IPS-15b (cell line): ENCODE measurements at regions not wholly inside any gene's neighbourhood (a gene's known extent, or its start where the extent isn't known, plus 50 kb on each side); places are given as distances from the start of the nearest gene placed in this dataset.

Source experiments
- H3K27me3 ChIP-seq: one replicate; pipeline ENCODE4 v1.6.1; 2013; ENCODE audit warnings: low read length; ENCODE audit not compliant: control insufficient read depth, insufficient read depth
- H3K36me3 ChIP-seq: one replicate; pipeline ENCODE4 v1.6.1; 2013; ENCODE audit warnings: low read length; ENCODE audit not compliant: control insufficient read depth, insufficient read depth
- H3K4me1 ChIP-seq: one replicate; pipeline ENCODE4 v1.6.1; 2013; ENCODE audit warnings: mild to moderate bottlenecking, low read length; ENCODE audit not compliant: control insufficient read depth, insufficient read depth
- H3K4me3 ChIP-seq: one replicate; pipeline ENCODE4 v1.5.1; 2013; ENCODE audit warnings: low read depth, low read length
- H3K9ac ChIP-seq: one replicate; pipeline ENCODE4 v1.6.1; 2013; ENCODE audit warnings: low read depth, mild to moderate bottlenecking, low read length
- H3K9me3 ChIP-seq: one replicate; pipeline ENCODE4 v1.6.1; 2013; ENCODE audit warnings: mild to moderate bottlenecking, low read length; ENCODE audit not compliant: control insufficient read depth, insufficient read depth

GRCh38 chr15:46786590-46787285, 930.6 kb upstream of the SEMA6D start:
- H3K27me3 ChIP-seq = no peaks in the 10 kb centered on the region
- no peaks in the 10 kb centered on the region for H3K4me1 ChIP-seq
- H3K9me3 ChIP-seq = no peaks in the 10 kb centered on the region
- no peak overlapping the region for H3K4me3 ChIP-seq
- no peaks in the 10 kb centered on the region for H3K36me3 ChIP-seq
- no peak overlapping the region for H3K9ac ChIP-seq

GRCh38 chr15:46795685-46796084, 921.6 kb upstream of the SEMA6D start:
- Histone ChIP-seq H3K9ac (no peak overlapping the region), H3K36me3 (no peaks in the 10 kb centered on the region), H3K9me3 (no peaks in the 10 kb centered on the region), H3K4me3 (no peak overlapping the region), H3K4me1 (no peaks in the 10 kb centered on the region), H3K27me3 (no peaks in the 10 kb centered on the region)

DNA sequence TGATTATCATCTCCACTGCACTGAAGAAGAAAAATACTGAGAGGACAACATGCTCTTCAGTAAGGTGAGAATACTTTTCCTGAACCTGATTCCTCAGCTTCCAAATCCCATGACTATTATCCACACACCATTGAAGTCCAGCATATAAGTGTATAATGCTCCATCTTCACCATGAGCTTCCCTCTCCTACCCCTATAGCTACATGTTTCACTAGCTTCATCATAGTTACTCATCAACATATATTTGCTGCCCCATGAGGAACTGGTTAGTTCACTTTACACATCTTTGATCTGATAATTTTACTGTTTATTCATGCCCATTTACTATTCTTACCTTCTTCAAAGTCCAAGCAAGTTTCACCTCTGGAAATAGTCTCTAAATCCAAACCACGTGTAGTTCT, 908.5 kb upstream of the SEMA6D start:
- Histone ChIP-seq H3K36me3 (no peaks in the 10 kb centered on the region), H3K4me1 (no peaks in the 10 kb centered on the region), H3K27me3 (no peaks in the 10 kb centered on the region), H3K9me3 (no peaks in the 10 kb centered on the region), H3K9ac (no peak overlapping the region), H3K4me3 (no peak overlapping the region)

- H3K9ac ChIP-seq = no peak overlapping the region
- no peak overlapping the region for H3K4me3 ChIP-seq
- H3K27me3 ChIP-seq = no peaks in the 10 kb centered on the region
- no peaks in the 10 kb centered on the region for H3K4me1 ChIP-seq
- no peaks in the 10 kb centered on the region for H3K9me3 ChIP-seq
- H3K36me3 ChIP-seq = no peaks in the 10 kb centered on the region
These were observed 902.1 kb upstream of the SEMA6D start for GRCh38 chr15:46815240-46815639.

GRCh38 chr15:46815765-46816164, 901.5 kb upstream of the SEMA6D start:
- Histone ChIP-seq H3K4me3 (no peak overlapping the region), H3K36me3 (no peaks in the 10 kb centered on the region), H3K9me3 (no peaks in the 10 kb centered on the region), H3K27me3 (no peaks in the 10 kb centered on the region), H3K4me1 (no peaks in the 10 kb centered on the region), H3K9ac (no peak overlapping the region)

DNA sequence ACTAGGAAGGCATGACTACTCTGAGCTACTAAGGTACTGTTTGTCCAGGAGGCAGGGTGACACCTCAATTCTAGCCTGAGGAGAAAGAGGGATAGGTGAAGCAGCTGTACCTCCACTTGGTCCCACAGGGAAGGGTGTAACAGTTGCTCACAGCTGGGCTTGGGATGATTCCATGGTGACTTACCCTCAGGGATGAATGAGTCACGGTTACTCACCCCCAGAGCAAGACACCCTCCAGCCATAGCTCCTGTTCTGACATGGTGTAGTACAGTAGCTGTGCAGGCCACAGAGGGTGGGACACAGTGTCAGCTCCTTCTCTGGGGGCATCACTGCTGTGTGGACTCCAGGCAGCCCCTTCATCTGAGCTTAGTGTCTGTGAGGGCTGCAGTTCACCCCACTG, 868.6 kb upstream of the SEMA6D start:
- H3K4me3 ChIP-seq = no peak overlapping the region
- no peaks in the 10 kb centered on the region for H3K36me3 ChIP-seq
- H3K9me3 ChIP-seq = peaks cover 6% of the 10 kb centered on the region
- H3K4me1 ChIP-seq = no peaks in the 10 kb centered on the region
- no peaks in the 10 kb centered on the region for H3K27me3 ChIP-seq
- no peak overlapping the region for H3K9ac ChIP-seq

DNA sequence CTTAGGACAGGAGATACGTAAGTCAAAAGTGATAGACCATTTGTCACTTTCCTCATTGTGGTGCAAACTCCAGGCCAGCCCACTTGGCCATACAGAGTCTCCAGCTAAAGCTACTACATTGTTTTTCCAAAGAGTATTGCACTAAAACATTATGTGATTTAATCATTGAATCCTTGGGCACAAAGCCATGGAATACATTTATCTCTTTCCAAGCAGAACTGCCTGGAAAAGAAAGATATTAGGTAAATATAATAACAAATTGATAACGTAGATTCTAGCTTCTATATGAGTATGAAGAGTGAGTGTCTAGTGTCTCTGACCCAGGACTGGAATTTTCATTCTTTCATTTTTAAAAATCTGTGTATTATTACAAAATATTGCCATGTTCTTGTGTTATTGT, 863.7 kb upstream of the SEMA6D start:
- Histone ChIP-seq H3K4me3 (no peak overlapping the region), H3K27me3 (no peaks in the 10 kb centered on the region), H3K4me1 (no peaks in the 10 kb centered on the region), H3K9me3 (no peaks in the 10 kb centered on the region), H3K36me3 (no peaks in the 10 kb centered on the region), H3K9ac (no peak overlapping the region)

DNA sequence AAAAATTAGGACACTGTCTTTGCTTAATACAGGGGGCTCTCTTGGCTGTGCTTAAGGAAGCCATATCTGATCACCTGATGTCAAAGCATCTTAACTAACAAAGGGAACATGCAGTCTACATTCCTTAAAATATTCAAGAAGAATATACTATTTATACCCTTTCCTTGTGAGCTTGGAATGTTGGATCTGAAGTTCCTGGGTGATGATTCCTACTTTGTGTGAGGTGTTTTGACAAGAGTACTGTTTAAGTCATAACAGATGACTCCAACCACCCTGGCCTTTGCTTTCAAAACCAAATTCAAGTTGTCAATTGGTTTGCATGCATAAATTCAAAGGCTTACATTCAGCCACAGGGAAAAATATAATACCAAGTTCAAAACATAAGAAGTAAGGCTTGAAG, 862.7 kb upstream of the SEMA6D start:
- Histone ChIP-seq H3K9me3 (no peaks in the 10 kb centered on the region), H3K4me1 (no peaks in the 10 kb centered on the region), H3K4me3 (no peak overlapping the region), H3K27me3 (no peaks in the 10 kb centered on the region), H3K36me3 (no peaks in the 10 kb centered on the region), H3K9ac (no peak overlapping the region)

DNA sequence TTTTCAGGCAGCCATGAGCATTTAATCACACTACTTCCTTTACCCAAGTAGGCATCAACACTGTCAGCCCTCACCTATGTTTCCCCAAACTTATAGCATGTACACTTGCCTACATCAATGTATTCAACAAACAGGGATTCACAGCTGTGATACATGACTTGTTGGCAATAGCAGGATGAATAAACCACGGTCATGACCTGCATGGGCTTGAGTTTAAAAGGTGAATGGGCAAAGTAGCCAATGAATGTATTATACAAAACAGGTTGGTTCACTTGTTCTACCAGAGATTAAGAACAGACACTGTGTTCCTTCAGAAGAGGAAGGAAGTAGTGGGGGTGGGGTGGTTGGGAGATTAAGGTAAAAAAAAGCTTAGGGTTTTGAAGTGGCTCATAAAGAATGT, 861.9 kb upstream of the SEMA6D start:
- Histone ChIP-seq H3K4me3 (no peak overlapping the region), H3K4me1 (no peaks in the 10 kb centered on the region), H3K27me3 (no peaks in the 10 kb centered on the region), H3K9me3 (no peaks in the 10 kb centered on the region), H3K36me3 (no peaks in the 10 kb centered on the region), H3K9ac (no peak overlapping the region)

DNA sequence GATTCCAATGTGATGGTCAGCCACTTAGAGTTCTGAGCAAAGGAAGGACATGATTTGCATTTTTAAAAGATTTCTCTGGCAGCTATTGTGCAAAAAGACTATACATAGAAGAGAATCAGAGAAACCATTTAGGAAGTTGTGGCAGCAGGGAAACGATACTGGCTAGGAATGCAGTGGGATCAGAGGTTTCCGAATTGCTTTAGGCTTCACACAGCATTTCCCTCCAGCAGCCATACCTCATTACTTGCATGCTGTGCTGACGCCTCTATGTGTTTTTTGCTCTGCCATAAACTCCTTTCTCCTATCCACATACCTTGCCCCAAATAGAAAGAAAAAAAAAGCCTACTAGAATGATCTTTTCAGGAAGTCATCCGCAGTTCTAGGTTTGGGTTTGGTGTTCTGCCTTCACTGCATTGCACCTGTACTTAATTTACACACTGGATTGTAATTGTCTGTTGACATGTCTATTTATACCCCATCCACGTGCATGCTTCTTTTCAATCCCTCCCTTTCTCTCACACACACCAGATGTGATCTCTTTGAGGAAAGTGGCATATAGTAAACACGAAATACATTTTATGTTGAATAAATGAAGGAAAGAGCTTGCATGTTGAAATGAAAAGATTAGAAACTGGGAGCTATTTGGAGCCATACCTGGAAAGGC, 860.3 kb upstream of the SEMA6D start:
- H3K9me3 ChIP-seq = no peaks in the 10 kb centered on the region
- no peak overlapping the region for H3K9ac ChIP-seq

DNA sequence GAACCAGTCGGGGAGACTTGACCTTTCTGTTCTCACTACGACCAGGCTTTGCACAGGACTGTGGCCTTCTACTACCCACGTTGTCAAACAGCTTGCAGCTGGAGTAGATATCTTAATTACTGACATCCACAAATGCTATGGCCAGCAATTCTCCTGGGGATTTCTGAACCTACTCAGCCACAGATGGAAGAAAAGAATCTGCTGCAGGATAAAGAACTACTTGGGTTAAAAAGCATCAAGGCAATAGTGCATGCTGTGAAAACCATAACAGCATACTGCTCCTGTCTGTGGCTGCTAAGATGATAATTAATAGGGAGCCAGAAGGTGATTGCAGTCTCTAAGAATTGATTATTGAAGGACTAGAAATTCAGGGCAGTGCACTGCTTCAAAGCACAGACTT, 859.2 kb upstream of the SEMA6D start:
- Histone ChIP-seq H3K4me3 (no peak overlapping the region), H3K9me3 (no peaks in the 10 kb centered on the region), H3K4me1 (no peaks in the 10 kb centered on the region), H3K9ac (no peak overlapping the region), H3K36me3 (no peaks in the 10 kb centered on the region), H3K27me3 (no peaks in the 10 kb centered on the region)

More for the DNA sequence above, 860.3 kb upstream of the SEMA6D start:
- no peak overlapping the region for H3K4me3 ChIP-seq
- no peaks in the 10 kb centered on the region for H3K27me3 ChIP-seq
- no peaks in the 10 kb centered on the region for H3K4me1 ChIP-seq
- H3K36me3 ChIP-seq = no peaks in the 10 kb centered on the region

- Histone ChIP-seq H3K9me3 (no peaks in the 10 kb centered on the region), H3K4me1 (no peaks in the 10 kb centered on the region), H3K9ac (no peak overlapping the region), H3K36me3 (no peaks in the 10 kb centered on the region), H3K4me3 (no peak overlapping the region), H3K27me3 (no peaks in the 10 kb centered on the region)
These were observed 855.5 kb upstream of the SEMA6D start for GRCh38 chr15:46861796-46862195.
